ENCODE measurements at regions not wholly inside any gene's neighbourhood (a gene's known extent, or its start where the extent isn't known, plus 50 kb on each side); places are given as distances from the start of the nearest gene placed in this dataset.

DNA sequence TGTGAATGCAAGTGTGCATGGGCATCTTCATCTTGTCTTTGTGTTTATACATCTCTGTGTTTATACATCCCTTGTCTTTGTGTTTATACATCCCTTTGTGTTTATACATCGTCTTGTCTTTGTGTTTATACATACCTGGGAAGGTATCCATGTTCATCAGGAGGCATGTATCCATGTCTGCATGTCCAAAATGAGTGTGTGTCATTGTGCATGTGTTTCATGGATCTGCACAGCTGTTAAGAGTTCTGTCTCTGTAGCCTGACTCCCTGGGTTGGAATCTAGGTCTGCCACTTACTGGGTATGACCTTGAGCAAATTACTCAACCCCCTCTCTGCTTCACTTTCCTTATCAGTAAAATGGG lies 50.1 kb upstream of the SIRPA start:
- Histone ChIP-seq H3K9me3 (no peaks in the 10 kb centered on the region), H3K4me1 (no peaks in the 10 kb centered on the region), H3K27ac (no peak overlapping the region), H3K4me3 (no peak overlapping the region), H3K27me3 (no peaks in the 10 kb centered on the region), H3K36me3 (no peaks in the 10 kb centered on the region)
- intact Hi-C loops (cut with DNase I): no loop called here
- FAIRE-seq (no peak), DNase-seq (no peak), ATAC-seq (no peak)
- 11 to 25% methylated on average over 1 of the region's 1 CpG for WGBS, 2 donors
- TF ChIP-seq, protein P1, sequence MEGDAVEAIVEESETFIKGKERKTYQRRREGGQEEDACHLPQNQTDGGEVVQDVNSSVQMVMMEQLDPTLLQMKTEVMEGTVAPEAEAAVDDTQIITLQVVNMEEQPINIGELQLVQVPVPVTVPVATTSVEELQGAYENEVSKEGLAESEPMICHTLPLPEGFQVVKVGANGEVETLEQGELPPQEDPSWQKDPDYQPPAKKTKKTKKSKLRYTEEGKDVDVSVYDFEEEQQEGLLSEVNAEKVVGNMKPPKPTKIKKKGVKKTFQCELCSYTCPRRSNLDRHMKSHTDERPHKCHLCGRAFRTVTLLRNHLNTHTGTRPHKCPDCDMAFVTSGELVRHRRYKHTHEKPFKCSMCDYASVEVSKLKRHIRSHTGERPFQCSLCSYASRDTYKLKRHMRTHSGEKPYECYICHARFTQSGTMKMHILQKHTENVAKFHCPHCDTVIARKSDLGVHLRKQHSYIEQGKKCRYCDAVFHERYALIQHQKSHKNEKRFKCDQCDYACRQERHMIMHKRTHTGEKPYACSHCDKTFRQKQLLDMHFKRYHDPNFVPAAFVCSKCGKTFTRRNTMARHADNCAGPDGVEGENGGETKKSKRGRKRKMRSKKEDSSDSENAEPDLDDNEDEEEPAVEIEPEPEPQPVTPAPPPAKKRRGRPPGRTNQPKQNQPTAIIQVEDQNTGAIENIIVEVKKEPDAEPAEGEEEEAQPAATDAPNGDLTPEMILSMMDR (IDR thresholded peaks at IDR 0.05): no peak

DNA sequence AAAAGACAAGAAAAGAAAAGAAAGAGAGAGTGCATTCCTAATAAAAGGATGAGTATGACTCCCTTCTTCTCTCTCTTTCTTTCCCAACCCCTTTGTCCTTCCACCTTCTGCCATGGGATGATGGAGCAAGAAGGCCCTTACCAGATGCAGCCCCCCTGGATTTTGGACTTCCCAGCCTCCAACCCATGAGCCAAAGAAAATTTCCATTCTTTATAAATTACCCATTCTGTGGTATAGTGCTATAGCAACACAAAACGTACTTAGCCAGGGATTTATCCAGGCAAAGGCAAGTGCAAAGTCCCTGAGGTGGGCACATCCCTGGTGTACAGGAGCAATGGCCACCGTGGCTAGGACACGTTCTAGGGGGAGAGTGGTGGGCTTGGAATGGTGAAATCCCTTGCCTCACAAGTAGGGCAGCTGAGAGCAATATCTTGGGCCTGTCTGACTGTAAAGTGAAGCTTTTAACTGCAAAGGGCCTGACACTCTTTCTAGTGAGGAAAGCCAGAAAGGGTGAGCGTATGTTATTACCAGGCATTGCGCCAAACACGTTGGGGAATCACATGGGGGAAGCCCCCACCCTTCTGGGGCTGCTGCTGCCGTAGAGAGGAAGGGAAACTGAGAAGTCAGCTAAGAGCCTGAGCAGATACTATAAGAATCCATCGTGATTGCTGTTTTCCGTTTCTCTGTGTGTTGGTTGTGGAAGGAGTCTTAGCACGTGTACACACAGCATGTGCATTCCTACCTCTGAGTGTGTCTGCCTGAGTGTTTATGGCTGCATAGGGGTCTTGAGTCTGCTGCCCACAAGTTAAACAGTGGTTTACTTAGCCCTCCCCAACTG lies 50.7 kb upstream of the SIRPA start:
- no peaks in the 10 kb centered on the region for H3K9me3 ChIP-seq
- 27 to 31% methylated on average over 10 of the region's 10 CpGs for WGBS, 2 donors
- H3K27me3 ChIP-seq: no peaks in the 10 kb centered on the region
- intact Hi-C loops (cut with DNase I): no loop called here
- no peak overlapping the region for H3K4me3 ChIP-seq
- H3K27ac ChIP-seq: no peak overlapping the region
- FAIRE-seq (no peak), ATAC-seq (peak in 2 of 4 donors; percentile 69 to 82), DNase-seq (peak in 1 of 6 donors; percentile 51)
- no peaks in the 10 kb centered on the region for H3K36me3 ChIP-seq
- no peaks in the 10 kb centered on the region for H3K4me1 ChIP-seq
- TF ChIP-seq, protein P1 (IDR thresholded peaks at IDR 0.05): no peak

DNA sequence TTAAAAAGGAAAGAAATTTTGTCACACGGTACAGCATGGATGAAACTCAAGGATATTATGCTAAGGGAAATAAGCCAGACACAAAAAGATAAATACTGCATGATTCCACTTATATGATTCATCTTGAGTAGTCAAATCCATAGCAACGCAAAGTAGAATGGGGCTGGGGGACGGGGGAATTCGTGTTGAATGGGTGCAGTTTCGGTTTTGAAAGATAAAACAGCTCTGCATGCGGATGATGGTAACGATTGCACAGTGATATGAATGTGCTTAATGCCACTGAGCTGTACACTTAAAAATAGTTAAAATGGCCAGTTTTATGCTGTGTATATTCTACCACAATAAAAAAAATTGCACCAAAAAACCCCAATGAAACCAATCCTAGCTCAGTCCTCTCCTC lies 52.9 kb upstream of the SIRPA start:
- TF ChIP-seq, protein P1 (IDR thresholded peaks at IDR 0.05): no peak
- no peaks in the 10 kb centered on the region for H3K27me3 ChIP-seq
- intact Hi-C loops (cut with DNase I): no loop called here
- 72 to 77% methylated on average over 7 of the region's 7 CpGs for WGBS, 2 donors
- H3K27ac ChIP-seq: no peak overlapping the region
- H3K4me3 ChIP-seq: no peak overlapping the region
- H3K36me3 ChIP-seq: no peaks in the 10 kb centered on the region
- no peak for ATAC-seq
- FAIRE-seq: no peak
- DNase-seq: no peak
- no peaks in the 10 kb centered on the region for H3K9me3 ChIP-seq
- no peaks in the 10 kb centered on the region for H3K4me1 ChIP-seq

DNA sequence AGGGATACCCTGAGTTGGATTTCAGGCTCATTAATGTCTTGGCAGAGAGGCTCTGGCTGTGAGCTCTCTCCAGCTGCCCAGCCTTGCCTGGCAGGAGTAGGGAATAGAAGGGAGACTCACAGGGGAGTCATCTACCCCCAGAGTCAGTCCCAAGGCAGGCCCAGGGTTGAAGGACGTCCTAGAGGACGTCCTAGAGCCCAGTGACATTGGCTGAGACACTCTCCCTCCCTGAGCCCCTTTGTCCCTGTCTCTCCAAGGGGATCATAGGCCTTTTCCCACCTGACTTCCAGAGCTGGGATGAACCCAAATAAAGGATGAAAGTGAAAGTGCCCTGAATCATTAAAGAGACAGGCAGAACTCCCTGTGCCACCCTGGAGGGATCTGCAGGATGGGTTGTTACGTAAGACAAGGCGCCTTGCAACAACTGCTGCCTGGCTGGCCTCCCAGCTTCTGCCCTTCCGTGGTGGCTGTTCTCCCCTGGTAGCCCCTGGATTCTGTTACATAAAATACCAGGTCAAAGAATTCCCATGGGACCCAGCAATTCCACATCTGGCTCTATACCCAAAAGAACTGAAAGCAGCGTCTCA lies 53.6 kb upstream of the SIRPA start:
- no peak overlapping the region for H3K4me3 ChIP-seq
- TF ChIP-seq, protein P1 (IDR thresholded peaks at IDR 0.05): no peak
- H3K27me3 ChIP-seq: no peaks in the 10 kb centered on the region
- peak in 1 of 4 donors; percentile 15 for ATAC-seq
- intact Hi-C loops (cut with DNase I): no loop called here
- no peaks in the 10 kb centered on the region for H3K36me3 ChIP-seq
- DNase-seq: no peak
- WGBS, 2 donors: 63 to 71% methylated on average over 5 to 6 of the region's 6 CpGs
- H3K9me3 ChIP-seq: no peaks in the 10 kb centered on the region
- no peak overlapping the region for H3K27ac ChIP-seq
- FAIRE-seq: no peak
- no peaks in the 10 kb centered on the region for H3K4me1 ChIP-seq

Data from pancreas (tissue), 10 donors.